NCI-H82 (cell line): ENCODE measurements at regions not wholly inside any gene's neighbourhood (a gene's known extent, or its start where the extent isn't known, plus 50 kb on each side); places are given as distances from the start of the nearest gene placed in this dataset.

Experiments used
- DNase-seq: peaks from one replicate; lab custom pipeline; 2025; lab: John Stamatoyannopoulos, UW

DNA sequence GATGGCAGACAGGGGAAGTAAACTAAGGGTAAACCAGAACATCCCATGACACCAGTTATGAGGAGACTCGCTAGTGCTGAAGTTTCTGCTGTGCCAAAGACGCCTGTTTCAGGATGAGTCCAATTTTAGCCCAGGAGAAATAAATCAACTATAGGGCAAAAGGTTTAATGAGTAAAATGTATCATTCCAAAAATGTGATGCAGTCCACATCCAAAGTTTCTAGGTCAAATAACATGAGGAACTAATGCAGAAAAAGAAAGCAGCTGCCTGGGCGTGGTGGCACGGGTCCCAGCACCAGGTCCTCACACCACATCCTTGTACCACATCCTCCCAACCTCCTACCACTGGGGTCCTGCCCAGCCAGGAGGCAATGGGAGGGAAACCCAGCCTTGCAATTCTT is 126.9 kb upstream of the CTAGE1 start:
- no peak for DNase-seq

DNA sequence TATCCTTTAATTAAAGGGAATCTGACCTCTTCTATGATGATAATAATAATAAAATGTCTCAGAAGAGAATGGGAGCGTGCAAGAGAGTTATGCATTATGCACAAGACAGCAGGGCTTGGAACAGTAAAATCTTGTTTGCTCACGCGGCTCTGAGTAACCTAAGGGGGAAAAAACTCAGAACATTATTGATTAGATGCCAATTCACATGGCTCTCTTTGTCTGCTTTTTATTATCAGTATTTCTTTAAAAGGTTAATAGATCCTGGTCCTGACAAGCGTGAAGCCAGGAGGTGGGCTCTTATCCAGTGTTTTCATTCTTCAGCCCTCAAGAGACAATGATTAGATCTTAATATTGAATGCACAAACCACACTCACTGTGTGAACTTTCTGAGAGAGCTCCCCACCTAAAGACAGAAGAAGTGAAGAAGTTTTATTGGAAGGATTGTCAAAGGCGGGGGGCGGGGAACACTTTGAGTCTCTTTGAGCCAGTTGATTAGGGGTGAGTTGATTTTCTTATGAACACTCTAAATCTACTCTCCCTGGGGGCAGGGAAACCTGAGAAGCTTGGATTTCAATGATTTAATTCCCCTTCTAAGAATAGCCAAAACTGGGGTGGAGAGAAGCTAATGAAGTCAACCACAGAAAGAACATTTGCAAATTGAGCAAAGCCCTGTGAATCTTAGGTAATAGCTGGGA is 127.5 kb upstream of the CTAGE1 start:
- no peak for DNase-seq

DNA sequence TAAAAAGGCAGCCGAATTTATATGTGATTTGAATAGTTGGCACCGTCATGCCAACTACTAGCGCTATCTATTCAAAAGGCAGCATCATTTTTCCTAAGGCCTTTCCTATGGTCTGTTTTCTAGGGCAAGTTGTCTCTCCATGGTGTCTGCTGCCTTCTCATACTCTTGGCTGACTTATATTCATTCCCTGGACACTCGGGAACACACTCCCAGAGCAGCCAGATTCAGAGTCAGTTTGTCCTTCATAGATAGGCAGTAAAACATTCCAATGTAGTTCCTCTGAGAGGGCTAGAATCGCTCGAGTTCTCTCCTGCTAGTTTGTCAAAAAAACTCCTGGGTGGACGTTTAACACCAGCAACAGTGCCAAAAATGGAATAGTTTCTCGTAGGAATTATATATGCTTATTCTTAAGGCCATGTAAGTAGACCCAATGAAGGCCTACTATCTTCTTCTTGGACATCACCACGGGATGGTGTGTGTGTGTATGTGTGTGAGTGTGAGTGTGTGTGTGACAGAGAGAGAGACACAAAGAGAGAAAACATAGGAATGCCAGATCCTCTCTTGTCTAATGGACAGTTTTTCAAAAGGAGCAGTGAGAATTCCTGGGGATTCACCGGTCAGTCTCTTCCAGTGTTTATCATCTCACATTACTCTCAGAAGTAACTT is 129.3 kb upstream of the CTAGE1 start:
- no peak for DNase-seq

DNA sequence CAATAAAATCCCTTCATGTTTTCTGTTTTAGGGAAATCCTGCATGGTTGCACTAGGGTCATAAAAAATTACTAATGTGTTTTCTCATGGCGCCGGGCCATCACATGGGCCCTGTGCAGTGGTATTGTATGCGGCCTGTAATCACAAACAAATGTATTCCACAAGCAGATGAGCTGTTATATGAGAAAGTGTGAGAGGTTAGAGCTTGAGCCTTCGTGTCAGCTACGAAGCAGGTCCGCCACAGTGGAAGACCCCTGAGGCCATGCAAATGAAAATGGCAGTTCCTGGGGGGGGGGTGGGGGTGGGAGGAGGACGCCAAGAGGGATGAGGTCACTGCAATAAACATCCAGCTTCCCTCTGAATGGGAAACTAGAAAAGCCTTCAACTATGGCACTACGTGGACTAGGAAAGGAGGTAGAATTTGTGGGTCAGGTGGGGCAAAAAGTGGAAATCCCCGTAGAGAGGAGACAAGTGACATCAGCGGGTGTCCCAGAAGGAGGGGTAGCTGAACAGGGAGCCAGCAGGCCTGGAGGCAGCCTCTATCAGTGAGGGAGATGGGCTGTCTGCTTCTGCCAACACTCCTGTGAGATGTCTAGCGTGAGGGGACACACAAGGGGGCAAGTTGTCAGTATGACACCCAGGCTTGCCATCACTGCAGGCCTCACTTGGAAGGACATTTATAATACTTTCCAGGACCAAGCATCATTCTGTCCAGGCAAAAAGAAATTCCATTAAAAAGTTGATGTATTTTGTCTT is 130.3 kb upstream of the CTAGE1 start:
- no peak for DNase-seq

DNA sequence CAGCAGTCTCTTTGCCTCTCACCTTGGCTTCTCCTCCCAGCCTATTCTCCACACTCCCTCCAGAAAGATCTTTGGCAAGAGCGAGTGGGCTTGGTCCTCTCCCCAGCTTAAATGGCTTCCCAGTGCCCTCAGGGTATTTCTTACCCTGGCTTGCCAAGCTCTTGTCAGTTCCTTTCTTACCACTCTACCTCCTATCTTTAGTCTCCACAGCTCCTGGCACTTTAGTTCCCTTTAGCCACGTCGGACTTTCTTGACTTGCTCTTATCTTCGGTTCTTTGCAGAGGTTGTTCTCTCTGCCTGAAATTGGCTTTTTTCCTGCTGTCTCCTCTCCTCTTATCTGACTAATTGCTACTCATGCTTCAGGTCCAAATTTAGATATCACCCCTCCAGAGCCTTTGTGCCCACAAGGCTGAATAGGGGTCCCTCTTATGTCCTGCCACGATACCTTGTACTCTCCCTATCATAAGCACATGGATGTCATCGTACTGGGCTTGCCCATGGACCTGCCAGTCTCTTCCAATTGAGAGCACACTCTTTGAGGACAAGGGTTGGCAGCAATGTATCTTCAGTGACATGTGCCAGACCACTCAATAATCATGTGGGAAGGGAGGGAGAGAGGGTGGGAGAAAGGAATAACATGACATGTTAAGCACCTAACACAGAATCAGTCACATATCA is 131.7 kb upstream of the CTAGE1 start:
- no peak for DNase-seq

DNA sequence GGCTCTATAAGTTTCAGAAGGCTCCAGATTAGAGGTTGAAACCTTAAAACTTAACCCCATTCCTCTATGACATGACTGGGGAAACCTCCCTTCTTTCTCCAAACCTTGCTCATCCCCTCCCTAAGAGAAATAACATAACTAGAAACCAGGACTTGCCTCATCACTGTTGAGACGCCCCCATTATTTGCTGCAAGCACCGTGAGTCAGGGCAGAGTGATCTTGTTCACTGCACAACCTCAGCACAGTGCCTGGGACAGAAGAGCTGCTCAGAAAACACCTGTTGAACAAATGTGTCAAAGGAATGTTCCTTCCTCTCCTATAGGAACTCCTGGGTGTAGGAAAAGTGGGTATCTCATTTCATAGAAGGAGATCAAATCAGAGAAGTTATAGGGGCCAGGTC is 132.7 kb upstream of the CTAGE1 start:
- no peak for DNase-seq

DNA sequence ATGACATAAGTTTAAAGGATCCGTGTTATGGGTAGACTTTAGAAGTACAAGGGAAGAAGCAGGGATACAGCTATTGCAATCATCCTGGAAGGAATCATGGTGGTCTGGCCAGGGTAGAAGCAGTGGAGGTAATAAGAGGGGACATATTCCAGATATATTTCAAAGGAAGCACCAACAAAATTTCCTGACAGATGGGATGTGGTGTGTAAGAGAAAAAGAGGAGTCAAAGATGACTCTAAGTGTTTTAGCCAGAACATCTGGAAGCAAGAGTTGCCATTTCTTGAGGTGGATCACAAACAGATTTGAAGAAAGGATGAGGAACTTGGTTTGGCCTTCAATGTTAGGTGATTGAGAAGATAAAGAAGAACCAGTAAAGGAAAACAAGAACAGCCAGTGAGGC is 133.1 kb upstream of the CTAGE1 start:
- DNase-seq, result no peak

DNA sequence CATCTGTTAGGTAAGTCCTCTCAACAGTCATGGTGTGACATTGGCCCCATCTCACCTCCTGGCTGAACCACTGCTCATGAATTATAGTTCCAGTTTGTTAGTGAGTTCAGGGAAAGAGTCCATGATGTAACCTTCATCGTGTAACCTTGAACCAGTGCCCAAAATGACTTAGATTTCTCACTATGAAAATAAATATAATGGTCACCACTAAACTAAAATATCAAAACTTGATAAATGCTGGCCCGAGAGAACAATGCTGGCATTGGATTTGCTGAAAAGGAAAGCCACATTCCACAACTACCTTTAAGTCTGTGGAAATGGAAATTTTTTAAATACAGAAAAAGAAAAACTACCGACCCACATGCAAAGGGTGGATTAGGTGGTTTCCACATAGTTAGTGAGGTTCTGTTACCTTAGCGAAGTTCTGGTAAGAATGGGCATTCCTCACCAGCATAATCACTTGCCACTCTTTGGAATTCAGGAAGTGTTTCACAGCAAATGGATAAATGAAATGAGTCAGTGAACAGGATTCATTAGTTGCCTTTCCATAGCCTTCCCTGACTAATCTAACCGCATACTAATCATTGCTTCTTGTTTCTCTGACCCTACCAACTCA is 133.9 kb upstream of the CTAGE1 start:
- no peak for DNase-seq

DNA sequence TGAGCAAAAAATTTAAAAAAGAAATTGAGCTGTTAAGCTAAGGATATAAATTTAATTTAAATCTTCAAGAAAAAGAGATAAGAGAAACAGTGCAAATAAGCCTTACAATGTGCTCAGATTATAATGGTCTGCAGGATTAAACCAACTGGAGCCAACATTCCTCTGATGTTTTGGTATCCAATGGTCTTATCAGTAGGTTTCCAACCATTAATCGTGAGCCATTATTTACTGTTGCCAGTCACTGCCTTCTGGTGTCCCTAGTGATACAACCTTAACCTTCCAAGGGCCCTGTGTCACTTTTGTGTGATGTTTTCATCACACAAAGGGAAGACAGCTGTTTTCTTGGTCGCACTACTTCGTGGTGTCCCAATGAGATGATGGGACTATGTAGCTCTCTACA is 134.5 kb upstream of the CTAGE1 start:
- no peak for DNase-seq

DNA sequence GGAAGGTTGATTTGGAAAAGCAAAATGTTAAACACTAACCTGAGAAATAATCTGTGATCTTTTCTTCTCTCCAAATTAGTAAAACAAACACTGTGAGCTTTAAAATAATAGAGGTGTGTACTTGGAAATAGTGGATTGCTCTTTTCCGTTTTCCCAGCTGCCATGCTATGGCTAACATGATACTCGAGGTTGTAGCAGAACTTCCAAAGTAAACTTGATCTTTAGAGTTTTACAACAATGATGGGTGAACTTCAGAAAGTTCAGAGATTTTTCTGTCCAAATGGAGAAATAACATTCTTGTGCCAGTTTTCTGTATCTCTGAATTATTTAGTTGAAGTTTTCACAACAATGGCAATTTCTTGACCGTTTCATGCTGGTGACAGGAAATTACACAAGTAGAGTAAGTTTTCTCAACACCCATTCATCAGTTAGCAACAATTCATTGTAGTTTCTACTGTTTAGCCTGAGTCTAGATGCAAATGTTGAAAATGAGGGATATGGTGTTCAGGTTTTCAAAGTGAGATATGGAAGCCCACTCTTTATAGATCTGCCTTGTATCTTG is 135.3 kb upstream of the CTAGE1 start:
- DNase-seq, result no peak

DNA sequence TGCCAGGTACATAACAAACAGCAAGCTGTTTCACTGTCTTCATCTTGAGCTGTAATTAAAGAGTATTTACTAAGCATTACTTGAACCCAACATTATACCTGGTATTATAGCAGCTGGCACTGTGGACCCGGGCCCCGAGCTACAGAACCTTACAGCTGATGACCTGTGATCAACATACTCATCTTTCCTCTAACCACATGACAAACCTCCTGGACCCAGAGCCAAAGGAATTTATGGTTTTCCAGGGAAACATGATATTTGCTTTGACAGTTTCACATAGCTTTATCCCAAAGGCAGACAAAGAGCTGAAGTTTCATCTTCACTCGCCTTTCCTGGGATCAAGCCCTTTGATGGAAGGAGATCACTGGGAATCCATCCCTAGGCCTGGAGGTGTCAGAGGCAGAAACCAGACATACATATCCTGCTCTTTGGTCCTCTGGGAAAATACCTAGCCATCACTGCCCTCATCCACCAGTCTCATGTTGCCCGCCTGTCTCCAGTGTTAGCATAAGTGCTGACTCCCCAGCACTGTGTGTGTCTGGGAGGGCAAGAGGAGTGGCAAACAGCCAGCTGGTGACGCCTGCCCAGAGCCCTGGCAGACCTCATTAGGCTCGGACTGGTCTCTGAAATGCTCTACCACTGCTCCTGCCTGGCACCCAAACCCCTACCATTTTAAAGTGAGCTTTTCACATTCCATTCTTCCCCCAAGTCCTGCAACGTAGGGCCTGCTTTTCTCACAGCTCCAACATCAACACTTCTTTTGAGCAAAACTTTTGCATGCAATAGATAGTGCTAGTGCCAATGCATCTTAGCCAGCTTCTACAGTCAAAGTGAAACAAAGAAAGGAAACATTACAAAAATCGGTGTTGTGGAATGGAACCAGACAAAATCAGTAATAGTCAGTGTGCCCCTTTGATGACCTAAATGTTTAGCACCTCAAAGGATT is 138.8 kb upstream of the CTAGE1 start:
- DNase-seq, result no peak

DNA sequence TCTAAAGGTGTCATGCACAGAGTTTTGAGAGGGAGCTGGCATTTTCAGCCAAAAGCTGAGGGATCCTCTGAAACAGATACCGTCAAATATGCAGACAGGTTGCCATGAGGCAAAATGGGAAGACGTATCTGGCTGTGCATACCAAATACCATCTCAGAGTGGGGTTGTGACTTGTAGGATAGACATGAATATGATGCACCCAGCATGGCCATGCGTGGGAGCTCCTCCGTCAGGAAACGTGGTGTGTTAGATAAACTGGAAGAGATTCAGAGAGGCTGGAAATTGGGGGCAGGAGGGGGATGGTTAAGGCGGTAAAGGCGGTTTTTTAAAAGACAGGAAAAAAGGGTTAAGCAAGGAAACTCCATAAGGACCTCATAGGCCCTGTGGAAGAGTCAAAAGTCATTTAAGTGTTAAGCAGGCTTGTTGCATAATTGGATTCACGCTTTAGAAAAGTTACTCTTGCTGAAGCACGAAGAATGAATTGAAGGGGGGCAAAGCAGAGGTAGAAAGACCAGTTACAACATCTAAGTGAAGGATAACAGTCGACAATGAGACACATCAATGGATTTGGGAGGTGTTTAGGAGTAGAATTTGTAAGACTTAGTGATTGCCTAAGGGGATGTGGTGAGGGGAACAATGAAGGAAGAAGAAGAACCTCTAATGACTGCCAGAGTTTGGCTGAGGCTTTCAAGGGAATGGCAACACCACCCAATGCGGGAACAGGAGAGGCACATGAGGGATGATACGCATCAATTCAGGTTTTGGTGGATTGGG is 139.6 kb upstream of the CTAGE1 start:
- peak; percentile 36 for DNase-seq

DNA sequence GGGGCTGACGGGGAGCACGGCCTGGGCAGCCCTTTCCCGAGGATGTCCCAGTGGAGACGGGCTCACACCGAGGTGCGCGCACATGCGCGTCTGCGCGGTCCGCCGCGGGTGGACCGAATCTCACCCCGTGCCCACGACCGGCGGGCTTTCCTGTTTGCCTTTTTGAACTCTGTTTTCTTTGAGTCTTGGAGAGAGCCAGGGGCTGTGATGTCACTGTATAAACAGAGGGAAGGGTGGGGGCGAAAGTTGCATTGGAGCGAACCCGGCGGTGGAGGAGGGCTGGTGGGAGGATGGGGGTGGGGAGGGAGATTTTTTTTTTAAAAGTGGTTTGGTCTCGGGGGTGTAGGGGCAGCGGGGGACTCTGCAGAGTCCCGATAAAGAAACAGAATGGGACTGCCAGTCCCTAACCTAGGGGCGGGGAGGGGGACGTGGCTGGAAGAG is 141.2 kb upstream of the CTAGE1 start:
- DNase-seq, result peak; percentile 59

DNA sequence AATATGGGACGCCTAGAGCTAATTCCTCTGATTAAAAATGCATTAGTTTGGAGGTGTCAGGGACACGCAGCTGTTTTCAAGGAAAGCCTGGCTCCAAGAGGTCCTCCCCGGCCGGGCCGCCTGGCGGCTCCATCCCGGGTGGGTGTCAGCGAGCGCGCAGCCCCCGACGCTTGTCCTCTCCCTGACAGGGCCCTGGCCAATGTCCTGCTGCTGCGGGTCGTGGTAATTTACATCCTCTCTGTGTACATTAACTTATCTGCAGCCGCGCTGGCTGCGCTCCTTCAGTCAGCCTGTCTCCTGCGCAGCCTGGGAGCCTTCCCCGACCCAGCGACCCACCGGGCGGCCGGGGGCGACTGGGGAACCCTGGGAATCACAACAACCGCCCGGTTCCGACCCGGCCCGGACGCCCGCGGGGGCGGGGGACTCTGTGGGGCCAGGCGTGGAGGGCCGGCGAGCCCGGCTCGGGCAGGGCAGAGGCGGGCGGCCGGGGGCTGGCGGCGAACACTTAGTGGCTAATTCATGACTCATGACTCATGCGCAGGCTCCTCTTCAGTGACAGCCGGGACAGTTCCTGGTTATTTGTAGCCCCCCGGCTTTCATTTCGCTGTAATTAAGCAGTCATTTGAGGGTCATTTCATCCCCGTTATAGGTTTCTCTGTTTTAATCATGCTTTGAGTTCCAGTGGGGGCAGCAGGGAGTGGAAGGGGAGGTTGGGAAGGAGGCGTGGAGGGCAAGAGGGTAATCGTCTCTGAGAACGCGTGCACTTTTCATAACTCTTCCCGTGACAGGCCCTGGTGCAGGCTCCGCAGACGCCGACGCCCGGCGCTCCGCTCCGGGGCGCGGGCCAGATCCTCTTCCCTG is 141.9 kb upstream of the CTAGE1 start:
- DNase-seq, result peak; percentile 79

DNA sequence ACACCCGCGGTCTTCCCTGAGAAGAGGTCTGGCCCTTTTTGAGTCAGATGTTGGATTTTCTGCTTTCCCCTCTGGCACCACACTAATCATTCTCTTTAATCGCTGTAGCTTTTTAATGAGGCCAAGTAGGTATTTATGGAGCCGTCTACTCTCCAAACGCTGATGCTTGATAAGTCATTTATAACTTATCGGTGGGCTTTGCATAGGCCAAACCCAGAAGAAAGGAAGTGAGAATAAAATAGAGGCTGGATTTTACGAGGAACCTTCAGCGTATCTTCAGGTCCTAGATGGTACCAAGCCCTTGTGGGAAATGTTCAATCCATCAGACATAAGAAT is 142.5 kb upstream of the CTAGE1 start:
- DNase-seq, result no peak

DNA sequence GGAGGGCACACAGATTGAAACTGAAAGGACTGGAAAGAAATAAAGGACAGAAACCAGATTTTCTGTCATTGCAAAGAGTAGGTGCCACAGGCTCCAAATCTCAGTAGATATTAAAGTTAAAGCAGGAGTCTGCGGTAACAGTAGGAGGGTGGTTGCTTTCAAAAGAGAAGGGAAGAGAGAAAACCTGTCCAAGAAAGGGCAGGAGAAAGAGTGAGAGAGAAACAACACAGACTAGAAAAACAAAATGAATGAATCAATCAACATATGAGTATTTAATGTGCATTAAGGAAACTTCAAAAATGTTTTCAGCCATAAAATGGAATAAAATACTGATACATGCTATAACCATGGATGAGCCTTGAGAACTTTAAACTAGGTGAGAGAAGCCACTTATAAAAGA is 143.1 kb upstream of the CTAGE1 start:
- DNase-seq, result no peak

DNA sequence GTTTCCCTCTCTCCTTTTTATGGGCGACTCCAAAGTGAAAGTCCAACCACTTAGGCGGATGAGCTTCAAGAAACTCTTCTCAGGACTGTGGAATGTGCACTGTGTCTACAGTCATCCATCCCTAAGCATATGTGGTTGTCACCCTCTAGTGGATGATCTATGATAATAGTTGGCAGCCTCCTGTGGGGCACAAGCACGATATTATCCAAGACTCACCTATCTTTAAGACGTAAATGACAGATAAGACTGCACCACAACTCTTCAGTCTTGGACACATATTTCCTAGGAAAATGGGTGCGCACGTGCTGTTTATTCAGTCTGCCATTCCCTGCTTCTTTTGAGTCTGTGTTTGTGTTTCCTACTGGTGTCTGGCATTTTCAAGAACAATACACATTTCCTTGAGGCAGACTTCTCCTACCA is 145.5 kb upstream of the CTAGE1 start:
- DNase-seq, result peak; percentile 87

DNA sequence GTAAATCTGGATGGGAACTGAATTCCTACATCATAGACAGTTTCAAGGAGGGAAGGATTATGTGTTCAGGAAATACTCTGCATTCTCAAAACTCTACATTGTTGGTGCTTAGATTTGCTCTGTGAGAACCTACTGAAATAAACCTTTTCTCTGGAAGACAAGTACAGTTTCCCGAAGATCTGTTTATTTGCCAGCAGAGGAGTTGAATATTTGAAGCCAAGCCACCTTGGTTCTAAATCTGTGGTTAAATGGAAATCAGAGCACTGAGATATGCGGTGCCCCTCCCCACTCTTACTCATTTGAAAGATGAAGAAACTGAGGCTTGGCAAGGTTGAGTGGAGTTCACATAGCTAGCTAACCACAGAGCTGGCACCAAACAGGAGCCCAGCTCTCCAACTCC is 146.3 kb upstream of the CTAGE1 start:
- DNase-seq, result no peak
